ENCODE measurements at regions not wholly inside any gene's neighbourhood (a gene's known extent, or its start where the extent isn't known, plus 50 kb on each side); places are given as distances from the start of the nearest gene placed in this dataset.

DNA sequence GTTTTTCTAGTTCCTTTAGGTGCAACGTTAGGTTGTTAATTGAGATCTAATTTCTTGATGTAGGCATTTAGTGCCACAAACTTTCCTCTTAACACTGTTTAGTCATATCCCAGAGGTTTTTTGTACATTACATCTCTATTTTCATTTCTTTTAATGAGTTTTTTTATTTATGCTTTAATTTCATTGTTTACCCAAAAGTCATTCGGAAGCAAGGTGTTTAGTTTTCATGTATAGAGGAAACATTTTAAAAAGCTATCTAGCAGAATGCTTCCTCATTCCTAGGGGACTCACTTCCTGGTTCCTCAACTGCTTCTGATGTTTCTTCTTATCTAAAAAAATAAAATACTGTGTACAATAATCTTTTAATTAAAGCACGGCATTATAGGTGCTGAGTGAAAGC is 307.2 kb upstream of the CAMK1G start:
- TF ChIP-seq EZH2phosphoT487 (IDR thresholded peaks at IDR 0.05; ENCODE audit: insufficient read depth, low read depth) (no peak), EZH2 (IDR thresholded peaks at IDR 0.05; ENCODE audit: insufficient read depth, poor library complexity, severe bottlenecking) (no peak)
